Astrocyte of the hippocampus (primary cell): ENCODE measurements at regions not wholly inside any gene's neighbourhood (a gene's known extent, or its start where the extent isn't known, plus 50 kb on each side); places are given as distances from the start of the nearest gene placed in this dataset.
A peak's percentile ranks its signal among the peaks of the same experiment; 100 is the strongest.
"Not testable (repeated sequence)": the region's sequence is repeated elsewhere in the genome, so short reads cannot be mapped to it uniquely, and the experiment has no call there.

Source experiments
- DNase-seq: peaks from one replicate; pipeline ENCODE4 v3.0.0; 2011; ENCODE audit warnings: low read depth, low spot score

GRCh38 chr7:91398341-91398740 lies 134.1 kb downstream of the FZD1 start:
- DNase-seq = no peak

- no peak for DNase-seq
Observed at GRCh38 chr7:91405092-91405788, 141.0 kb downstream of the FZD1 start.

GRCh38 chr7:91405873-91406272 lies 141.6 kb downstream of the FZD1 start:
- not testable (repeated sequence) for DNase-seq

GRCh38 chr7:91407942-91408341 lies 143.7 kb downstream of the FZD1 start:
- DNase-seq = peak; percentile 66

- peak; percentile 79 for DNase-seq
Observed at GRCh38 chr7:91408388-91409154, 144.3 kb downstream of the FZD1 start.

GRCh38 chr7:91411060-91411459 lies 146.8 kb downstream of the FZD1 start:
- no peak for DNase-seq

GRCh38 chr7:91412298-91412697 lies 148.1 kb downstream of the FZD1 start:
- no peak for DNase-seq

GRCh38 chr7:91414734-91415133 lies 150.5 kb downstream of the FZD1 start:
- no peak for DNase-seq

GRCh38 chr7:91416155-91416865 lies 152.1 kb downstream of the FZD1 start:
- DNase-seq = no peak

- no peak for DNase-seq
Observed at GRCh38 chr7:91420606-91421005, 156.4 kb downstream of the FZD1 start.

GRCh38 chr7:91421018-91421417 lies 156.8 kb downstream of the FZD1 start:
- no peak for DNase-seq

- no peak for DNase-seq
Observed at GRCh38 chr7:91424371-91424770, 160.1 kb downstream of the FZD1 start.

GRCh38 chr7:91425149-91425548 lies 160.9 kb downstream of the FZD1 start:
- DNase-seq = no peak

- no peak for DNase-seq
Observed at GRCh38 chr7:91427051-91427450, 162.8 kb downstream of the FZD1 start.

GRCh38 chr7:91431601-91432000 lies 167.4 kb downstream of the FZD1 start:
- no peak for DNase-seq

GRCh38 chr7:91434836-91435235 lies 170.6 kb downstream of the FZD1 start:
- DNase-seq = no peak

- DNase-seq = no peak
Observed at GRCh38 chr7:91435381-91436059, 171.3 kb downstream of the FZD1 start.

GRCh38 chr7:91436655-91437054 lies 172.4 kb downstream of the FZD1 start:
- no peak for DNase-seq

GRCh38 chr7:91440198-91440597 lies 176.0 kb downstream of the FZD1 start:
- not testable (repeated sequence) for DNase-seq

GRCh38 chr7:91443862-91444261 lies 179.6 kb downstream of the FZD1 start:
- peak; percentile 12 for DNase-seq

- DNase-seq = no peak
Observed at GRCh38 chr7:91446819-91447218, 182.6 kb downstream of the FZD1 start.

GRCh38 chr7:91455411-91455810 lies 191.2 kb downstream of the FZD1 start:
- DNase-seq = no peak
